T-helper 17 cell (primary cell): ENCODE measurements at regions not wholly inside any gene's neighbourhood (a gene's known extent, or its start where the extent isn't known, plus 50 kb on each side); places are given as distances from the start of the nearest gene placed in this dataset.
"Not testable (repeated sequence)": the region's sequence is repeated elsewhere in the genome, so short reads cannot be mapped to it uniquely, and the experiment has no call there.

ENCODE experiments used
- ATAC-seq: fragments of 150-1000 bp; cut with Tn5 transposase; 2 replicates; pipeline ENCODE4 v1.10.0; 2021; ENCODE audit warnings: mild to moderate bottlenecking, moderate library complexity
- DNase-seq, 3 donors: peaks; one replicate each; pipeline versions ENCODE4 v3.0.0 to v3.0.0-alpha.2; 2020 to 2021
- H3K9me3 ChIP-seq: one replicate; pipeline ENCODE4 v1.7.0; 2013; ENCODE audit warnings: low read length, mild to moderate bottlenecking; ENCODE audit not compliant: control insufficient read depth, poor library complexity, severe bottlenecking
- H3K27ac Mint-ChIP-seq: one replicate; pipeline ENCODE4 v1.8.0; 2022; ENCODE audit warnings: mild to moderate bottlenecking, moderate library complexity, mixed read lengths
- H3K27me3 Mint-ChIP-seq: one replicate; pipeline ENCODE4 v1.8.0; 2022; ENCODE audit warnings: mixed read lengths
- H3K36me3 Mint-ChIP-seq: one replicate; pipeline ENCODE4 v1.8.0; 2022; ENCODE audit warnings: low read depth, mixed read lengths
- H3K4me1 Mint-ChIP-seq: one replicate; pipeline ENCODE4 v1.8.0; 2022; ENCODE audit warnings: mild to moderate bottlenecking, mixed read lengths
- H3K4me3 Mint-ChIP-seq: one replicate; pipeline ENCODE4 v1.8.0; 2022; ENCODE audit warnings: mild to moderate bottlenecking, moderate library complexity, mixed read lengths

- DNase-seq (no peak), ATAC-seq (no peak)
- Mint-ChIP-seq H3K36me3 (peaks cover 5% of the 10 kb centered on the region), H3K4me3 (no peak overlapping the region), H3K4me1 (no peaks in the 10 kb centered on the region), H3K27ac (no peak overlapping the region), H3K27me3 (no peaks in the 10 kb centered on the region)
- H3K9me3 ChIP-seq, result peaks cover 38% of the 10 kb centered on the region
These were observed 2604.8 kb upstream of the TPTE start for GRCh38 chr21:7916329-7917303.

GRCh38 chr21:7917729-7918128, 2603.7 kb upstream of the TPTE start:
- no peaks in the 10 kb centered on the region for H3K4me1 Mint-ChIP-seq
- no peak overlapping the region for H3K4me3 Mint-ChIP-seq
- peaks cover 11% of the 10 kb centered on the region for H3K36me3 Mint-ChIP-seq
- ATAC-seq, result no peak
- DNase-seq, result no peak
- no peak overlapping the region for H3K27ac Mint-ChIP-seq
- no peaks in the 10 kb centered on the region for H3K27me3 Mint-ChIP-seq
- H3K9me3 ChIP-seq, result peaks cover 48% of the 10 kb centered on the region

GRCh38 chr21:7925918-7926582, 2595.3 kb upstream of the TPTE start:
- H3K4me3 Mint-ChIP-seq, H3K27ac Mint-ChIP-seq, H3K27me3 Mint-ChIP-seq, H3K4me1 Mint-ChIP-seq, DNase-seq: not testable (repeated sequence)
- peaks cover 18% of the 10 kb centered on the region for H3K36me3 Mint-ChIP-seq
- H3K9me3 ChIP-seq, result peaks cover 63% of the 10 kb centered on the region
- ATAC-seq, result peak; percentile 27

- H3K27ac Mint-ChIP-seq, result not testable (repeated sequence)
- H3K36me3 Mint-ChIP-seq, result peaks cover 11% of the 10 kb centered on the region
These were observed 2592.9 kb upstream of the TPTE start for GRCh38 chr21:7928528-7928927.

GRCh38 chr21:7929586-7929985, 2591.8 kb upstream of the TPTE start:
- H3K36me3 Mint-ChIP-seq, H3K4me3 Mint-ChIP-seq, H3K27me3 Mint-ChIP-seq, H3K27ac Mint-ChIP-seq, H3K4me1 Mint-ChIP-seq, ATAC-seq, DNase-seq: not testable (repeated sequence)
- peaks cover 65% of the 10 kb centered on the region for H3K9me3 ChIP-seq

More at GRCh38 chr21:7928528-7928927, 2592.9 kb upstream of the TPTE start:
- DNase-seq, ATAC-seq, H3K4me3 Mint-ChIP-seq, H3K27me3 Mint-ChIP-seq, H3K4me1 Mint-ChIP-seq: not testable (repeated sequence)
- peaks cover 68% of the 10 kb centered on the region for H3K9me3 ChIP-seq

GRCh38 chr21:7930445-7930844, 2590.9 kb upstream of the TPTE start:
- not testable (repeated sequence) for H3K4me3 Mint-ChIP-seq, H3K27me3 Mint-ChIP-seq, DNase-seq, H3K4me1 Mint-ChIP-seq, H3K36me3 Mint-ChIP-seq, H3K27ac Mint-ChIP-seq, ATAC-seq
- H3K9me3 ChIP-seq, result peaks cover 67% of the 10 kb centered on the region

GRCh38 chr21:7932113-7932512, 2589.3 kb upstream of the TPTE start:
- H3K27ac Mint-ChIP-seq, H3K27me3 Mint-ChIP-seq, H3K4me1 Mint-ChIP-seq, H3K36me3 Mint-ChIP-seq, ATAC-seq, DNase-seq, H3K4me3 Mint-ChIP-seq: not testable (repeated sequence)
- H3K9me3 ChIP-seq, result peaks cover 53% of the 10 kb centered on the region

- peaks cover 60% of the 10 kb centered on the region for H3K9me3 ChIP-seq
- not testable (repeated sequence) for H3K4me3 Mint-ChIP-seq, H3K27me3 Mint-ChIP-seq, H3K4me1 Mint-ChIP-seq, ATAC-seq, H3K36me3 Mint-ChIP-seq, DNase-seq, H3K27ac Mint-ChIP-seq
These were observed 2588.5 kb upstream of the TPTE start for GRCh38 chr21:7932834-7933233.

- Mint-ChIP-seq H3K27ac (no peak overlapping the region), H3K27me3 (no peaks in the 10 kb centered on the region), H3K4me1 (no peaks in the 10 kb centered on the region), H3K4me3 (no peak overlapping the region), H3K36me3 (peaks cover 6% of the 10 kb centered on the region)
- H3K9me3 ChIP-seq, result peaks cover 58% of the 10 kb centered on the region
- no peak for ATAC-seq
- no peak for DNase-seq
These were observed 2587.5 kb upstream of the TPTE start for GRCh38 chr21:7933923-7934322.

GRCh38 chr21:7937297-7937696, 2584.1 kb upstream of the TPTE start:
- not testable (repeated sequence) for H3K27me3 Mint-ChIP-seq

GRCh38 chr21:7938223-7938622, 2583.2 kb upstream of the TPTE start:
- H3K27me3 Mint-ChIP-seq, DNase-seq, H3K4me1 Mint-ChIP-seq, ATAC-seq, H3K4me3 Mint-ChIP-seq, H3K27ac Mint-ChIP-seq: not testable (repeated sequence)
- peaks cover 50% of the 10 kb centered on the region for H3K9me3 ChIP-seq
- peaks cover 13% of the 10 kb centered on the region for H3K36me3 Mint-ChIP-seq

More at GRCh38 chr21:7937297-7937696, 2584.1 kb upstream of the TPTE start:
- not testable (repeated sequence) for ATAC-seq, H3K4me3 Mint-ChIP-seq, DNase-seq, H3K4me1 Mint-ChIP-seq, H3K27ac Mint-ChIP-seq
- H3K36me3 Mint-ChIP-seq, result peaks cover 13% of the 10 kb centered on the region
- peaks cover 53% of the 10 kb centered on the region for H3K9me3 ChIP-seq

- not testable (repeated sequence) for H3K27me3 Mint-ChIP-seq, H3K4me3 Mint-ChIP-seq, H3K4me1 Mint-ChIP-seq, ATAC-seq, DNase-seq, H3K27ac Mint-ChIP-seq
- H3K9me3 ChIP-seq, result peaks cover 60% of the 10 kb centered on the region
- peaks cover 22% of the 10 kb centered on the region for H3K36me3 Mint-ChIP-seq
These were observed 2580.0 kb upstream of the TPTE start for GRCh38 chr21:7941432-7941831.

GRCh38 chr21:7942219-7942618, 2579.2 kb upstream of the TPTE start:
- not testable (repeated sequence) for H3K27me3 Mint-ChIP-seq, H3K4me1 Mint-ChIP-seq, ATAC-seq, H3K4me3 Mint-ChIP-seq, H3K27ac Mint-ChIP-seq, DNase-seq
- H3K36me3 Mint-ChIP-seq, result peaks cover 19% of the 10 kb centered on the region
- peaks cover 66% of the 10 kb centered on the region for H3K9me3 ChIP-seq
